OCI-LY7 (cell line): ENCODE measurements at regions not wholly inside any gene's neighbourhood (a gene's known extent, or its start where the extent isn't known, plus 50 kb on each side); places are given as distances from the start of the nearest gene placed in this dataset.

Experiments used
- BruUV-seq: library from RNA; stranded (reverse); fragments of 400-500 nt; replicated peaks from 2 replicates; lab custom pipeline; 2021; lab: Mats Ljungman, UMichigan
- CTCF ChIA-PET: fragments of 300-600 bp; sonication (Branson Sonifier 250); formaldehyde crosslinking; loops from one replicate; lab custom pipeline; 2022; ENCODE audit warnings: antibody characterized with exemption; ENCODE audit not compliant: unreplicated experiment; lab: Charles Lee
- POLR2A ChIA-PET: fragments of 300-600 bp; sonication (Branson Sonifier 250); formaldehyde crosslinking; loops from one replicate; lab custom pipeline; 2022; ENCODE audit warnings: antibody characterized with exemption; lab: Charles Lee
- DNase-seq: peaks from one replicate; pipeline ENCODE4 v3.0.0-alpha.2; 2015; ENCODE audit warnings: low spot score
- H2AFZ ChIP-seq: fragments of 200-600 bp; sonication (generic), shearing (Covaris generic); 2 replicates; pipeline ENCODE4 v1.6.1; 2014; ENCODE audit warnings: mild to moderate bottlenecking, antibody characterized with exemption, low read length, moderate library complexity
- H3K27ac ChIP-seq: fragments of 200-600 bp; sonication (generic); 2 replicates; pipeline ENCODE4 v1.5.1; 2014; ENCODE audit warnings: mixed run types, low read depth, mild to moderate bottlenecking, moderate library complexity, low read length, inconsistent platforms; ENCODE audit not compliant: poor library complexity, severe bottlenecking
- H3K36me3 ChIP-seq: fragments of 200-600 bp; sonication (generic); 2 replicates; pipeline ENCODE4 v1.6.1; 2014; ENCODE audit warnings: mild to moderate bottlenecking, antibody characterized with exemption, low read length, moderate library complexity, mixed read lengths; ENCODE audit not compliant: insufficient read depth
- H3K4me1 ChIP-seq: fragments of 200-600 bp; sonication (generic); 2 replicates; pipeline ENCODE4 v1.5.1; 2014; ENCODE audit warnings: mild to moderate bottlenecking, low read length; ENCODE audit not compliant: insufficient read depth, poor library complexity, severe bottlenecking
- H3K4me2 ChIP-seq: fragments of 200-600 bp; sonication (generic); 2 replicates; pipeline ENCODE4 v1.6.1; 2014; ENCODE audit warnings: mild to moderate bottlenecking, low read length
- H3K4me3 ChIP-seq: fragments of 200-600 bp; sonication (generic); 2 replicates; pipeline ENCODE4 v1.5.1; 2014; ENCODE audit warnings: mild to moderate bottlenecking, low read depth, low read length; ENCODE audit not compliant: poor library complexity, severe bottlenecking
- H3K79me2 ChIP-seq: fragments of 200-600 bp; sonication (generic); 2 replicates; pipeline ENCODE4 v1.6.1; 2016; ENCODE audit warnings: low read depth, mild to moderate bottlenecking, low read length, moderate library complexity, mixed read lengths; ENCODE audit not compliant: insufficient read depth
- H3K9me2 ChIP-seq: fragments of 200-600 bp; sonication (generic); 2 replicates; pipeline ENCODE4 v1.6.1; 2016; ENCODE audit warnings: mild to moderate bottlenecking, low read length, mixed read lengths; ENCODE audit not compliant: insufficient read depth
- H3K9me3 ChIP-seq: fragments of 200-600 bp; sonication (generic); 2 replicates; pipeline ENCODE4 v1.6.1; 2014; ENCODE audit warnings: mild to moderate bottlenecking, mixed run types, low read length, mixed read lengths
- H4K20me1 ChIP-seq: fragments of 200-600 bp; sonication (generic); 2 replicates; pipeline ENCODE4 v1.6.1; 2014; ENCODE audit warnings: mild to moderate bottlenecking, antibody characterized with exemption, low read length, moderate library complexity, mixed read lengths; ENCODE audit not compliant: insufficient read depth
- EZH2phosphoT487 ChIP-seq: fragments of 200-600 bp; sonication (generic); IDR thresholded peaks from 2 replicates; pipeline ENCODE4 v1.6.1; 2018; ENCODE audit warnings: low read depth, borderline replicate concordance, mild to moderate bottlenecking, mixed run types, antibody characterized with exemption, low read length, moderate library complexity, mixed read lengths
- intact Hi-C: fragments of 100-400 bp; cut with micrococcal nuclease; formaldehyde crosslinking; loops from one replicate; pipeline ENCODE4 v1.10.0; 2022; ENCODE audit not compliant: unreplicated experiment
- TF ChIP-seq, protein P1 (sequence below): fragments of 200-600 bp; sonication (generic); conservative IDR thresholded peaks from 2 replicates; pipeline ENCODE4 v1.5.1; 2014; ENCODE audit warnings: mild to moderate bottlenecking, antibody characterized with exemption, low read length, moderate library complexity, mixed read lengths

DNA sequence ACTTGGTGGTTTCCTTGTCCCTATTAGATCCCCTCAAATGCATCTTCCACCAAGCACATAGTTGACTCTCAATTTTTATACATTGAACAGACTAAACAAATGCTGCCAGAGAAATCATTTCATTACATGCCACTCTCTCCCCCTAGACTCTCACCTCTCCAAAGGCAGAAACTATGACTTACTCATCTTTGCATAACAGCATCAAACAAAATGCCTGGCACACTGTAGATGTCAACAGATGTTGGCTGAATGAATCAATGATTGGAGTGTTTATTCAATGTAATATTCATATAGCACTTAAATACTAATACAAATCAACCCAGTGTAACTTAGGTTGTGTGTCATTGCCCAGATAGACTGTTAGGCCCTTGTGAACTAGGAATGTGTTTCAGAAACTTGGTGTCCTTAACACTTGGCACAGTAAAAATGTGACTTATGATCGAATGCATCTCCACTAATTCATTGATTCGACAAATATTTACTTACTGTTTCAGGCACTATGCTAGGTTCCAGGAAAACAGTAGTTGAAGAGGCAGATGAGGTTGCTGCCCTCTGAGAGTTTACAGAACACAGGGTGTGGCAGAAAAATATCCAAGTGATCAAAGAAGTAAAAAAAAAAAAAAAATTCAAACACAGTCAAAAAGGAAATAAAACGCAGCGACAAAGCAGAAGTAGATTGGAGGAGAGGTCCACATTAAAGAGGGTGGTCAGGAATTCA, 188.5 kb upstream of the LRRN1 start:
- intact Hi-C loops, result no loop called here
- no peak overlapping the region for H2AFZ ChIP-seq

GRCh38 chr3:3606321-3606720, 192.9 kb upstream of the LRRN1 start:
- no peak overlapping the region for H3K4me3 ChIP-seq
- no peaks in the 10 kb centered on the region for H3K9me2 ChIP-seq
- BruUV-seq, result no TSS peak
- no peak for TF ChIP-seq EZH2phosphoT487
- TF ChIP-seq, protein P1, sequence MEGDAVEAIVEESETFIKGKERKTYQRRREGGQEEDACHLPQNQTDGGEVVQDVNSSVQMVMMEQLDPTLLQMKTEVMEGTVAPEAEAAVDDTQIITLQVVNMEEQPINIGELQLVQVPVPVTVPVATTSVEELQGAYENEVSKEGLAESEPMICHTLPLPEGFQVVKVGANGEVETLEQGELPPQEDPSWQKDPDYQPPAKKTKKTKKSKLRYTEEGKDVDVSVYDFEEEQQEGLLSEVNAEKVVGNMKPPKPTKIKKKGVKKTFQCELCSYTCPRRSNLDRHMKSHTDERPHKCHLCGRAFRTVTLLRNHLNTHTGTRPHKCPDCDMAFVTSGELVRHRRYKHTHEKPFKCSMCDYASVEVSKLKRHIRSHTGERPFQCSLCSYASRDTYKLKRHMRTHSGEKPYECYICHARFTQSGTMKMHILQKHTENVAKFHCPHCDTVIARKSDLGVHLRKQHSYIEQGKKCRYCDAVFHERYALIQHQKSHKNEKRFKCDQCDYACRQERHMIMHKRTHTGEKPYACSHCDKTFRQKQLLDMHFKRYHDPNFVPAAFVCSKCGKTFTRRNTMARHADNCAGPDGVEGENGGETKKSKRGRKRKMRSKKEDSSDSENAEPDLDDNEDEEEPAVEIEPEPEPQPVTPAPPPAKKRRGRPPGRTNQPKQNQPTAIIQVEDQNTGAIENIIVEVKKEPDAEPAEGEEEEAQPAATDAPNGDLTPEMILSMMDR, result no peak
- no peaks in the 10 kb centered on the region for H3K79me2 ChIP-seq
- H3K4me2 ChIP-seq, result no peak overlapping the region
- ChIA-PET CTCF (no interaction called here), POLR2A (interaction anchor here (0.5 kb wide), 1 partner anchor 124 kb away, joined by 3 read pairs; no protein-coding TSS in a partner anchor)
- H3K9me3 ChIP-seq, result no peaks in the 10 kb centered on the region
- H3K36me3 ChIP-seq, result no peaks in the 10 kb centered on the region
- H3K4me1 ChIP-seq, result no peaks in the 10 kb centered on the region
- H3K27ac ChIP-seq, result no peak overlapping the region
- intact Hi-C loops, result no loop called here
- DNase-seq, result no peak
- H2AFZ ChIP-seq, result no peak overlapping the region
- H4K20me1 ChIP-seq, result no peaks in the 10 kb centered on the region

More for the DNA sequence above, 188.5 kb upstream of the LRRN1 start:
- Histone ChIP-seq H3K4me2 (no peak overlapping the region), H3K4me1 (no peaks in the 10 kb centered on the region), H3K36me3 (no peaks in the 10 kb centered on the region), H3K9me3 (no peaks in the 10 kb centered on the region), H3K4me3 (no peak overlapping the region), H4K20me1 (no peaks in the 10 kb centered on the region), H3K9me2 (no peaks in the 10 kb centered on the region), H3K27ac (no peak overlapping the region), H3K79me2 (no peaks in the 10 kb centered on the region)
- CTCF ChIA-PET, result no interaction called here
- no TSS peak for BruUV-seq
- no peak for TF ChIP-seq EZH2phosphoT487
- TF ChIP-seq, protein P1, result no peak
- POLR2A ChIA-PET, result no interaction called here
- DNase-seq, result no peak

DNA sequence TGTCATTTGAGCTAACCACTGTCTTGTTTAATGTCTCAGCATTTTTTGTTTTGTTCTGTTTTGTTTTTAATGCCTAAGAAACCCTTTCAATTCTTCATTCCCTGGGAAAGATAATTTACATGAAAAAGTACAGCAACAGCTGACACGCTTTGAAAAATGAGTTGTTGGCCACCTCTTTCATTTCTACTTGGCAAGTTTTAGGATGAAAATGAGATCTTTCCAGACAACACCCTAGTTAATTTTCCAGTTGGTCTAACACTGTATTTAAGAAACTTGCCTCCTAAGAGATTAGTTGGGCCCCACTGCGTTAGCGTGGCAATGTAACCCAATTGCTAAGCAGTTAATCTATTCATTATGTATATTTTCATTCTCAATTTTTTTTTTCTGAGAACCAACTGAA, 194.0 kb upstream of the LRRN1 start:
- no peaks in the 10 kb centered on the region for H3K9me2 ChIP-seq
- H3K4me2 ChIP-seq, result no peak overlapping the region
- no peak overlapping the region for H3K27ac ChIP-seq
- CTCF ChIA-PET, result no interaction called here
- H3K4me1 ChIP-seq, result no peaks in the 10 kb centered on the region
- no TSS peak for BruUV-seq
- POLR2A ChIA-PET, result no interaction called here
- intact Hi-C loops, result no loop called here
- no peak for DNase-seq
- no peaks in the 10 kb centered on the region for H4K20me1 ChIP-seq
- no peaks in the 10 kb centered on the region for H3K79me2 ChIP-seq
- H2AFZ ChIP-seq, result no peak overlapping the region
- no peak overlapping the region for H3K4me3 ChIP-seq
- TF ChIP-seq, protein P1, result no peak
- TF ChIP-seq EZH2phosphoT487, result no peak
- H3K36me3 ChIP-seq, result no peaks in the 10 kb centered on the region
- no peaks in the 10 kb centered on the region for H3K9me3 ChIP-seq
